Fibroblast of the conjunctiva (primary cell): ENCODE measurements at regions not wholly inside any gene's neighbourhood (a gene's known extent, or its start where the extent isn't known, plus 50 kb on each side); places are given as distances from the start of the nearest gene placed in this dataset.
A peak's percentile ranks its signal among the peaks of the same experiment; 100 is the strongest.

Experiments used
- DNase-seq: peaks from one replicate; pipeline ENCODE4 v3.0.0-alpha.2; 2010; ENCODE audit warnings: low read depth

DNA sequence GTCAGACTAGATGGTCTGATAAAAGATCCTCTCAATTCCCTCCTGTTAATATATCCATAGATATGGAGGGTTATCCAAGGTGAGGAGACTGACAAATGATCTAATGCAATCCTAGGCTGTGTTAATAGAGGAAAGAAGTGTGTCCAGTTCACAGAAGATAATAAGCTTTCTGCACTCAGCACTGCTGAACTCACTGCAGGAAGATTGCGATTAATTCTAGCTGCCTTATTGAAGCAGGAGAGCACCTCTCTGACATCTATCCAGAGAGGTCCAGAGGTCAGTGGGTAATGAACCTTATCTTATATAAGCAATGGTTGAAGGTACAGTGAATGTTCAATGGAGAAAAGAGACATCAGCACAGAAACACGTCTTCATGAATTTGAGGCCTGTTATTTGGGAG, 75.9 kb upstream of the SLC10A2 start:
- DNase-seq, result no peak

DNA sequence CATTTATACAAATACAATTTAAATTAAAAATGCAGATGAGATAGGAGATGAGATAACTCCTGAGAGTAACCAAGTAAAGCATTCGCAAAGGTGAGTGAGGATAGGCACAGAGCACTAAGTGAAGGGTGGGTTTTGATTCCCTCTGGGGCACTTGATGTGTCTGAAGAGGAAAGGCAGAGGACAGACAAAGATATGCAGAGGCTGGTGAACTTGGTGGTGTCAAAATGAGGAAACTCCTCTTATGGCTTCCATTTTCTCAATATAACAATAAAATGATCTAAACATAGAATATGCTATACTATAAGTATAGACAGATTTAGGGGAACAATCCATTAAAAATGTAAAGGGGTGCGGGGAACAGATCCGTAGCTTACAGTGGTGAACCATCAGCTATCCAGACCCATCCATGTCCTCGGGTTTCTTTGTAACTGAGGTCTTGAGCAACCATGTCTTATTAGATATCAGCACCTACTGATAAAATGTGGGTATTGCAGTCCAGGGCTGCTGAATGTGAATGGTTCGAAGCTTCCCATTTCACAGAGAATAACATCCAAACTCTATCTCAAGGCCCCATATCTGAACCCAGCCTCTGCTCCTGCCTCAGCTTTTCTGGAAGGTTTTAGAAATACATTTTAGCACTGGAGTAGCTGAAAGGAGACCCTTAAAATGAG, 73.9 kb upstream of the SLC10A2 start:
- peak; percentile 33 for DNase-seq

DNA sequence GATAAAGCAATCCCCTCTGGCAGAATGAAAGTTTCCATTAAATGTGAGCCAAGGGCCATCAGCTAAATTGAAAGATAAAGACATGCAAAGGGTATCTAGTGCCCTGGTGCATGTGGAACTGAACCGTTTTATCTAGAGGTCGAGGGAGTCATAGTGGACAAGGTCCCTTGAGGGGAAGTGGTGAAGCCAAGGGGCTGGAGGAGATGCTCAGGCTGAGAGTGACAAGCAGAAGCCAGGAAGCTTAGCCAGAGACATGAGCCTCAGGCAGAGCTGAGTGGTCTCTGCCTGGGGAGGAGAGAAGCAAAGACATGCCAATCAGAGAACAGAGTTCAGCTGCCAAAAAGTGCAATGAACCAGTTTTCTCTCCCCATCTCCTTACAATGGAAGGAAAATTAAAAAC, 68.1 kb upstream of the SLC10A2 start:
- DNase-seq, result no peak

DNA sequence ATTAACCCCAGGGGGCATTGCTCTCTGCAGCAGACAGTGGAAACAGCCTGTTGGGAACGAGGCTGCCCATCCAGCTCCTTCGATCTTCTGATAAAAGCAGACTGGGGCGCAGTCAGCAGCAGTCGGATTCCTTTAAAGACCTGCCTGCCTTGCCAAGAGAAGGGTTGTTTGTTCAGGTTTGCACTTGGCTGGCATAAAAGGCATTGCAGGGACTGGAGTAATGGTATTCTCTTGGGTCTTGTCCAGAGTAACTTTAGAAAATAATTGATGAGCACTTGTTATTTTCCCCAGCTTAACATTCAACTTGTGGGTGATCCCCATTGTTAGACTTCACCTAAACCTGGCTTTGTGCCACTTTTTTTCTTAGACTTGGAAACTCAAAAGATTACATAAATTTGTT, 67.3 kb upstream of the SLC10A2 start:
- no peak for DNase-seq

DNA sequence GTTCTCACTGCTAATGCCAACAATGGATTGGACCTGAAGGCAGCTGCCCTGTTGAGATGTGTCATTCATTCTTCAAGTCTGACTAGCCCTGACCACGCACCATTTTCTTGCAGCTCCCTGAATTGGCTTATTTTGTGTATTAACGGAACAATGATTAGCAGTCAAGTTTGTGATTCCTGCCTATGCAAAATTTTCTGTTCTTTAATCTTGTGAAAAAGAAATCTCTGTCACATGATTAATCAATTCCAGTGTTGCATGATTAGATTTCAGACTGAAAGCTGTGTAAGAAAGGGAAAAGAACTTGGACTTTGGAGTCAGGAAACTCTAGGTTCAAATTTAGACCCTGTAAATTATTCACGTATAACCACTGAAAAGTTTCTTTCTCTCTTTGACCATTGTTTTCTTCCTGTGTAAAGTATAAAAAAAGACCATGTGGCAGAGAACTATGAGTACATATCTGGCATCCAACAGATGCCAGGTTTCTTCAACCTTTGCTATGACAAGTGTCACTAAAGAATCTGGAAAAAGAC, 64.5 kb upstream of the SLC10A2 start:
- DNase-seq, result no peak

DNA sequence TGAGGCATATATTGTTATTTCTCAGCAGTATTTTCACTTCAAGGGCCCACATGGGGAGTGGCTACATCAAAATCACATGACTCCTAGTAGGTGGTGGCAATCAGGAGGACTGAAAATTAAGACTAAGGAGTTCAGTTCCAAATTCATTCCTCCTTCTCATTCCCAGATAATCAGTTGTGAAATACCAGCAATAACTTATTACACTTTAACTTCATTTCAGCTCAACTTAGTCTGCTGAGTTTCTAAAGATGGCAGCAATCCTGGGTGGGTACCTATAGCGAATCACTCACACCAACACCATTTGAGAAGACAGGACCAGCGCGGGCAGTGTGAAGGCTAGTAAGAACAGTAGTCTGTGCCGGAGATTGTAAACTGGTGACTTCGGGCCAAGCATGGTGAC, 63.9 kb upstream of the SLC10A2 start:
- no peak for DNase-seq
